ENCODE measurements at regions not wholly inside any gene's neighbourhood (a gene's known extent, or its start where the extent isn't known, plus 50 kb on each side); places are given as distances from the start of the nearest gene placed in this dataset.

- WGBS, 2 donors: 89 to 95% methylated on average over 1 of the region's 1 CpG
Measured at GRCh38 chr1:79592707-79593106, 586.2 kb upstream of the ADGRL4 start.

GRCh38 chr1:79588719-79589118, 582.2 kb upstream of the ADGRL4 start:
- WGBS, 2 donors: 59 to 73% methylated on average over 2 of the region's 2 CpGs
- DNase-seq: no peak
- Histone ChIP-seq H3K4me3 (no peak overlapping the region), H3K9me3 (ENCODE audit: control insufficient read depth in 4 of 4, insufficient read depth in 3 of 4, low read length in 3 of 4) (no peaks in the 10 kb centered on the region), H3K9ac (ENCODE audit: insufficient read depth in 1 of 2, low read length in 2 of 2) (no peak overlapping the region), H3K36me3 (ENCODE audit: control insufficient read depth in 4 of 4, insufficient read depth in 4 of 4, low read length in 4 of 4) (no peaks in the 10 kb centered on the region), H3K4me1 (ENCODE audit: control insufficient read depth in 5 of 5, insufficient read depth in 5 of 5, low read length in 5 of 5) (no peaks in the 10 kb centered on the region), H3K27ac (ENCODE audit: low read depth in 1 of 2, low read length in 1 of 2) (no peak overlapping the region), H3K27me3 (ENCODE audit: control insufficient read depth in 3 of 3, insufficient read depth in 3 of 3, low read length in 2 of 3) (no peaks in the 10 kb centered on the region)
- no peak for TF ChIP-seq CTCF (IDR thresholded peaks at IDR 0.05; ENCODE audit: control extremely low read depth, extremely low read depth)
- ATAC-seq (ENCODE audit: insufficient read depth, low FRiP score): no peak

More at GRCh38 chr1:79592707-79593106, 586.2 kb upstream of the ADGRL4 start:
- Histone ChIP-seq H3K36me3 (ENCODE audit: control insufficient read depth in 4 of 4, insufficient read depth in 4 of 4, low read length in 4 of 4) (no peaks in the 10 kb centered on the region), H3K9ac (ENCODE audit: insufficient read depth in 1 of 2, low read length in 2 of 2) (no peak overlapping the region), H3K9me3 (ENCODE audit: control insufficient read depth in 4 of 4, insufficient read depth in 3 of 4, low read length in 3 of 4) (no peaks in the 10 kb centered on the region), H3K4me1 (ENCODE audit: control insufficient read depth in 5 of 5, insufficient read depth in 5 of 5, low read length in 5 of 5) (no peaks in the 10 kb centered on the region), H3K4me3 (no peak overlapping the region), H3K27me3 (ENCODE audit: control insufficient read depth in 3 of 3, insufficient read depth in 3 of 3, low read length in 2 of 3) (no peaks in the 10 kb centered on the region), H3K27ac (ENCODE audit: low read depth in 1 of 2, low read length in 1 of 2) (no peak overlapping the region)
- no peak for TF ChIP-seq CTCF (IDR thresholded peaks at IDR 0.05; ENCODE audit: control extremely low read depth, extremely low read depth)
- ATAC-seq (ENCODE audit: insufficient read depth, low FRiP score): no peak
- DNase-seq: no peak

- H3K9me3 ChIP-seq (ENCODE audit: control insufficient read depth in 4 of 4, insufficient read depth in 3 of 4, low read length in 3 of 4): no peaks in the 10 kb centered on the region
- no peak overlapping the region for H3K9ac ChIP-seq (ENCODE audit: insufficient read depth in 1 of 2, low read length in 2 of 2)
- no peaks in the 10 kb centered on the region for H3K4me1 ChIP-seq (ENCODE audit: control insufficient read depth in 5 of 5, insufficient read depth in 5 of 5, low read length in 5 of 5)
- no peak overlapping the region for H3K27ac ChIP-seq (ENCODE audit: low read depth in 1 of 2, low read length in 1 of 2)
- ATAC-seq (ENCODE audit: insufficient read depth, low FRiP score) (no peak), DNase-seq (peak in 1 of 3 donors; percentile 6)
- H3K4me3 ChIP-seq: no peak overlapping the region
- H3K36me3 ChIP-seq (ENCODE audit: control insufficient read depth in 4 of 4, insufficient read depth in 4 of 4, low read length in 4 of 4): no peaks in the 10 kb centered on the region
- no peaks in the 10 kb centered on the region for H3K27me3 ChIP-seq (ENCODE audit: control insufficient read depth in 3 of 3, insufficient read depth in 3 of 3, low read length in 2 of 3)
- no peak for TF ChIP-seq CTCF (IDR thresholded peaks at IDR 0.05; ENCODE audit: control extremely low read depth, extremely low read depth)
Measured at GRCh38 chr1:79587229-79587628, 580.7 kb upstream of the ADGRL4 start.

GRCh38 chr1:79585801-79586200, 579.3 kb upstream of the ADGRL4 start:
- ATAC-seq (ENCODE audit: insufficient read depth, low FRiP score) (no peak), DNase-seq (no peak)
- TF ChIP-seq CTCF (IDR thresholded peaks at IDR 0.05; ENCODE audit: control extremely low read depth, extremely low read depth): no peak
- H3K9me3 ChIP-seq (ENCODE audit: control insufficient read depth in 4 of 4, insufficient read depth in 3 of 4, low read length in 3 of 4): no peaks in the 10 kb centered on the region
- H3K4me3 ChIP-seq: no peak overlapping the region
- no peaks in the 10 kb centered on the region for H3K36me3 ChIP-seq (ENCODE audit: control insufficient read depth in 4 of 4, insufficient read depth in 4 of 4, low read length in 4 of 4)
- WGBS, 2 donors: 89 to 96% methylated on average over 3 of the region's 3 CpGs
- no peak overlapping the region for H3K27ac ChIP-seq (ENCODE audit: low read depth in 1 of 2, low read length in 1 of 2)
- no peaks in the 10 kb centered on the region for H3K27me3 ChIP-seq (ENCODE audit: control insufficient read depth in 3 of 3, insufficient read depth in 3 of 3, low read length in 2 of 3)
- no peaks in the 10 kb centered on the region for H3K4me1 ChIP-seq (ENCODE audit: control insufficient read depth in 5 of 5, insufficient read depth in 5 of 5, low read length in 5 of 5)
- no peak overlapping the region for H3K9ac ChIP-seq (ENCODE audit: insufficient read depth in 1 of 2, low read length in 2 of 2)

Measured in lung (tissue), 11 donors.